HCT116 (cell line): ENCODE measurements at regions not wholly inside any gene's neighbourhood (a gene's known extent, or its start where the extent isn't known, plus 50 kb on each side); places are given as distances from the start of the nearest gene placed in this dataset.

Experiments used
- CEBPB ChIP-seq: IDR thresholded peaks from 2 replicates; pipeline ENCODE4 v1.6.1; 2012; ENCODE audit warnings: low read depth
- EGR1 ChIP-seq: IDR thresholded peaks from 2 replicates; pipeline ENCODE4 v1.6.1; 2012; ENCODE audit warnings: low read depth
- EZH2 ChIP-seq: fragments of 200-600 bp; sonication (generic); IDR thresholded peaks from 2 replicates; pipeline ENCODE4 v1.6.1; 2017; ENCODE audit warnings: antibody characterized with exemption, mixed run types
- POLR2AphosphoS5 ChIP-seq: IDR thresholded peaks from 2 replicates; pipeline ENCODE4 v1.6.1; 2011; ENCODE audit warnings: mild to moderate bottlenecking, low read depth, low read length, moderate library complexity
- RAD21 ChIP-seq: IDR thresholded peaks from 2 replicates; pipeline ENCODE4 v1.6.1; 2012; ENCODE audit warnings: low read depth, mild to moderate bottlenecking
- SP1 ChIP-seq: IDR thresholded peaks from 2 replicates; pipeline ENCODE4 v1.6.1; 2012; ENCODE audit warnings: low read depth
- TF ChIP-seq, protein P1 (sequence below), 3 experiments: fragments of 200-600 bp in 1 of 3; sonication (generic) in 1 of 3; IDR thresholded peaks in 2 of 3; conservative IDR thresholded peaks in 1 of 3; 2 replicates each; pipeline ENCODE4 v1.5.1; 2012 to 2017; ENCODE audit warnings: low read depth in 2 of 3, low read length in 2 of 3, antibody characterized with exemption in 1 of 3, borderline replicate concordance in 1 of 3, control low read depth in 1 of 3, mild to moderate bottlenecking in 1 of 3, mixed read lengths in 1 of 3, mixed run types in 1 of 3, moderate library complexity in 1 of 3; ENCODE audit not compliant: insufficient read depth in 1 of 3

DNA sequence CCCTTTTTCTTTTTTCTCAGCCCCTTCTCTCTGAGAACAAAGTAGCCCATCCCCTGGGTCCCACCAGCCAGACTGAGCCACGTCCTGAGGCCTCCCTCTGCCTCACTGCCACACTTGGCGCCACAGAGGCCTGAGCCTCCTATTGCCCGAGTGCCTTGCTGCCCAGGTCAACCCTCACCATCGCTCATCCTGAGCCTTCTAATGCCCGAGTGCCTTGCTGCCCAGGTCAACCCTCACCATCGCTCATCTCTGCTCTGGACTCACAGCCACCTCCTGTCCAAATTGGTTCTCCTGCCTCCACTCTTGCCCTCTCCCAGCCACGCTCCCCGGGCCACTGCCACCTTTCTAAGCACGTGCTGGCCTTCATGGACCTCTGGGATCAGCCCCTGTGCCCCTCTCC, 53.2 kb upstream of the SMNDC1 start:
- TF ChIP-seq, protein P1, sequence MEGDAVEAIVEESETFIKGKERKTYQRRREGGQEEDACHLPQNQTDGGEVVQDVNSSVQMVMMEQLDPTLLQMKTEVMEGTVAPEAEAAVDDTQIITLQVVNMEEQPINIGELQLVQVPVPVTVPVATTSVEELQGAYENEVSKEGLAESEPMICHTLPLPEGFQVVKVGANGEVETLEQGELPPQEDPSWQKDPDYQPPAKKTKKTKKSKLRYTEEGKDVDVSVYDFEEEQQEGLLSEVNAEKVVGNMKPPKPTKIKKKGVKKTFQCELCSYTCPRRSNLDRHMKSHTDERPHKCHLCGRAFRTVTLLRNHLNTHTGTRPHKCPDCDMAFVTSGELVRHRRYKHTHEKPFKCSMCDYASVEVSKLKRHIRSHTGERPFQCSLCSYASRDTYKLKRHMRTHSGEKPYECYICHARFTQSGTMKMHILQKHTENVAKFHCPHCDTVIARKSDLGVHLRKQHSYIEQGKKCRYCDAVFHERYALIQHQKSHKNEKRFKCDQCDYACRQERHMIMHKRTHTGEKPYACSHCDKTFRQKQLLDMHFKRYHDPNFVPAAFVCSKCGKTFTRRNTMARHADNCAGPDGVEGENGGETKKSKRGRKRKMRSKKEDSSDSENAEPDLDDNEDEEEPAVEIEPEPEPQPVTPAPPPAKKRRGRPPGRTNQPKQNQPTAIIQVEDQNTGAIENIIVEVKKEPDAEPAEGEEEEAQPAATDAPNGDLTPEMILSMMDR (IDR thresholded peaks at IDR 0.05 in 2 of 3, conservative IDR thresholded peaks at IDR 0.05 in 1 of 3; ENCODE audit: borderline replicate concordance in 1 of 3, insufficient read depth in 1 of 3, low read depth in 2 of 3, low read length in 2 of 3) = no peak
- TF ChIP-seq SP1 = no peak
- TF ChIP-seq CEBPB = no peak
- TF ChIP-seq EZH2 = no peak
- no peak for TF ChIP-seq EGR1
- no peak for TF ChIP-seq POLR2AphosphoS5
- no peak for TF ChIP-seq RAD21
